ENCODE measurements at regions not wholly inside any gene's neighbourhood (a gene's known extent, or its start where the extent isn't known, plus 50 kb on each side); places are given as distances from the start of the nearest gene placed in this dataset.
A peak's percentile ranks its signal among the peaks of the same experiment; 100 is the strongest.

DNA sequence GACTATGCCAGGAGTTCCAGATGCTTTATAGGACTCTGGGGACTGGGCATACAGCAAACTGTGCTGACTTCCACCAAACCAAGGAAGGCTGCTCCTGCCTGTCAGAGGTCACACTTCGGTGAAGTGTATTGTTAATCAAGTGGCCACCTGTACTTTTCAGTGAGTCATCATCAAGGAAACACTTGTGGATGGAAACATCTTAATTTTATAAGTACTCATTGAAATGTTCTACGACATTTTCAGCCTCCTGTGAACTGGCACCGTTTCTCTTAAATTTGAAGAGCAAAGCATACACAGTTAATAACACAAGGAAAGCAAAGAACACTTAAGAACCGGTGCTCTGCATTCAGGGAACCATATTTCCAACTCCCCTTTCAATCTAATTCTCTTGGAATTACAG lies 801.7 kb upstream of the DPPA4 start:
- DNase-seq: no peak

- DNase-seq: no peak
Measured at GRCh38 chr3:110139821-110140220, 802.5 kb upstream of the DPPA4 start.

- peak; percentile 6 for DNase-seq
Measured at GRCh38 chr3:110149763-110150162, 812.4 kb upstream of the DPPA4 start.

GRCh38 chr3:110157221-110157620 lies 819.9 kb upstream of the DPPA4 start:
- no peak for DNase-seq

- DNase-seq: no peak
Measured at GRCh38 chr3:110164632-110165369, 827.5 kb upstream of the DPPA4 start.

GRCh38 chr3:110165370-110165743 lies 828.0 kb upstream of the DPPA4 start:
- no peak for DNase-seq

- no peak for DNase-seq
Measured at GRCh38 chr3:110165753-110166152, 828.4 kb upstream of the DPPA4 start.

GRCh38 chr3:110166791-110167190 lies 829.4 kb upstream of the DPPA4 start:
- DNase-seq: no peak

GRCh38 chr3:110174908-110175307 lies 837.6 kb upstream of the DPPA4 start:
- peak; percentile 34 for DNase-seq

- DNase-seq: no peak
Measured at GRCh38 chr3:110178965-110179364, 841.6 kb upstream of the DPPA4 start.

DNA sequence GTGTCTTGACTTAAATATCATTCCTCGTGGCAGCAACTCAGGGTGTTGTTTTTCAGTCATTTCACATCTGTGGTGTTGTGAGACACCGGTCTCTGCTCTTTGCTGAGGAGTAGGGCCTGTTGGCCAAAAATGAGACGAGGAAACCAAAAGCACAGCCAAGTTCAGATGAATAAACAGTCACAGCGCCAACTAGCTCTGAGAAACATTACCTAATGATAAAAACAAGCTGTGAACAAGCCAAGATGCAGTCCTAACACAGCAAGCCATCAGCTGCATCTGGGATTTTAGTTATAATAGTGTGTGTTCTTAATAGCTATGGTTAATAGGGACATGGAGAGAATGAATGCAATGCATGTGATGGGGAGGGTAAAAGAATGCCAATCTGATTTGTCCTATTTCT lies 843.4 kb upstream of the DPPA4 start:
- no peak for DNase-seq

- DNase-seq: no peak
Measured at GRCh38 chr3:110181226-110181625, 843.9 kb upstream of the DPPA4 start.

DNA sequence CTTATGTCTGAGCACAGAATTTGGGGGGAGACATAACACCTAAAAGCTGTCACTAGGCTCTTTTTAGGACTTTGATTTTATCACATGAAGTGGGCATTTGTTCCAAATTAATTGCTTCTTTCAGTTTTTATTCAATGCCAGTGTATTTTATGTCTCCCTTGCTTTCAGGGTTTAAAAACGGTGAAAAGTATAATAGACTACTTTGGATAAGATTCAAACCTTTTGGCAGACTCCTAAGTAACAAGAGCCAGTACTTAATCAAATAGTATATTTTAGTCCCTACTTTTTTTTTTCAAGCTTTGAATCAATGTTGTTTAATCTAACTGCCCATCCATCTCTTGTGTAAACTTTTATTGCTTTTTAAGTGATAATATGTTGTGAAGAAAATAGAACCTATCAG lies 847.2 kb upstream of the DPPA4 start:
- no peak for DNase-seq

GRCh38 chr3:110193074-110193473 lies 855.7 kb upstream of the DPPA4 start:
- DNase-seq: no peak

- no peak for DNase-seq
Measured at GRCh38 chr3:110198717-110199587, 861.6 kb upstream of the DPPA4 start.

DNA sequence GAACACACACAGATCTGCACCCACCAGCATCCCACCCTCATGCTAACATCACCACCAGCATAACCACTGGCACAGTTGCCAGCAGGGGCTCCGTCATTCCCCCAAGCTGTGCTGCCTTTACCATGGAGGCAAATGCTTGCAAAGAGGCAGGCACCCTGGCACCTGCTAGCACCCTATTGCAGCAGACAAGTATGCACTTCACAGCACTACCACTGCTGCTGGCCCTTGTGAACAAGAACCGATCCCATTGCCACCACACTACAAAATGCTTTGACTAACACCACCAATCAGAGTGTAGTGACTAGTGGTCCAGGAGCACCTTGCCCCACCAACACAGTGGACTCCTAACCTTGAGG lies 862.2 kb upstream of the DPPA4 start:
- no peak for DNase-seq

DNA sequence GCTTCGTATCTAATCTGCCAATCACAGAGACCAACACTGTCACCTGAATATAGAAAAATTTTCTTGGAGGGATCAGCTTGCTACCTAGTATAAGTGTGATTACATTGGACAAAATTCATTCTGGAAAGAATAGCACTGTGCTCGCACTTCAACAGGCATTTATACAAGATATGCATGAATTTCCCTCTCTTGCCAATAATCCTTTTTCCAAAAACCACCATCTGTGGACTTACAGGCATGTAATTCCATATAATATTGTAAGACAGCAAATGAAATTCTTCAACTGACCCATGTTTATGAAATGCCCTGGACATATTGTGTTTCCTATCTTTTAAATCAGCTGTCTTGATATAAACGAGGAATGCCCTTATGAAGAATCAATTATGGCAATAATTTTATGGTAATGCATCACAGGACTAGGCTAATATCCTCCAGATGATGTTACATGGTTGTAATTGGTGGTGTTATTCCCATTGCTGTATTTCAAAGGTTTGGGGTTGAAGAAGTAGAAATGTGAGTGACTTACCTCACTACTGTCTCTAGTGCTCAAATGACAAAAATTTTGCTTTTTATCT lies 861.4 kb upstream of the NECTIN3 start:
- no peak for DNase-seq

DNA sequence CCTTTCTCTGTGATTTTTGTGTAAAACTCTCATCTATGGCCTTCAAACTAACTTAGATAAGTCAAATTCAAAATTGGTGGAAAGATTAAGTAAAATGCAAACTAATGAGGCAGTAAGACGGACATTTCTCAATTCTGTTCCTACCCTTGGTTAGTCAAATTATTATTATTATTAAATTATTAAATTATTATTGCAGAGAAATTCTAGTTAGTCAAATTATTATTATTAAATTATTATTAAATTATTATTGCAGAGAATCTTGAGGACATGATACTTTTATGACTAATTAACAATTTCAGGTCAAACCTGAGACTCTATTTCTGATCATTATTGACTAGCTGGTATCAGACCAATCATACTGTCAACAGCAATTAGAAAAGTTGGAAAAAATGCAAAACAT lies 845.0 kb upstream of the NECTIN3 start:
- DNase-seq: no peak

GRCh38 chr3:110227991-110228390 lies 843.6 kb upstream of the NECTIN3 start:
- no peak for DNase-seq

DNA sequence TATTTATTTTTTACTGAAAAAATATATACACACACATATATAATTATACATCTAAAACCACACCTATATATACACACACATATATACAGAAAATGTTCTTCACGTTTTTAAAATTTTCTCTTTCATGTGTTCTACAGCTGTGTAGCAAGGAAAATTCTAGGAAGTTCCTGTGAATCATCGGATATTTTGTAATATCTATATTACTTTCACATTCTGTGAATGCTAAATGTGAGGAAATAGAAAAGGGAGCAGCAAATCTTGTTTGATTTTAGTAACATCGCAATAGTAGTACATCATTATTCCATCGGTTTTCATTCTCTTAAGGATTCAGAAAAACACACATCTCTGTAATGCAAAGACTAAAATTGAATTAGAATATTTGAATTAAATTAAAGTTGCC lies 836.8 kb upstream of the NECTIN3 start:
- peak; percentile 7 for DNase-seq

- DNase-seq: no peak
Measured at GRCh38 chr3:110236976-110237610, 834.5 kb upstream of the NECTIN3 start.

DNA sequence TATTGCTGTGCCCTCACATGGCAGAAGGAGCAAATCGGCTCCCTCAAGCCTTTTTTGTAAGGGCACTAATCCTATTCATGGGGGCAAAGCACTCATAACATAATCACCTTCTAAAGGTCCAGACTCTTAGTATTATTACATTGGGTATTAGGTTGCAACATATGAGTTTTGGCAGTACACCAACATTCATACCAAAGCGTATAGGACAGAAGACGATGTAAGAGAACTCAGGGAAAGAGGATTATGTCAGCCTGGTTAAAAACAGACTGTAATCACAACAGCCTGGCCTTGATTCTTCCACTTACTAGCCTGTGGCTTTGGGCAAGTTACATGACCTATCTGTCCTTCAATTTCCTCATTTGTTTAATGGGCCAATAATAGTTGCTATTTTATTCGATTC lies 828.5 kb upstream of the NECTIN3 start:
- peak; percentile 57 for DNase-seq

GRCh38 chr3:110246796-110247376 lies 824.7 kb upstream of the NECTIN3 start:
- DNase-seq: no peak
